ENCODE measurements at regions not wholly inside any gene's neighbourhood (a gene's known extent, or its start where the extent isn't known, plus 50 kb on each side); places are given as distances from the start of the nearest gene placed in this dataset.

GRCh38 chr15:38075466-38075865 lies 141.0 kb downstream of the TMCO5A start:
- no peak for TF ChIP-seq CTCF (IDR thresholded peaks at IDR 0.05)
- TF ChIP-seq EP300 (IDR thresholded peaks at IDR 0.05): no peak
- TF ChIP-seq POLR2AphosphoS5 (IDR thresholded peaks at IDR 0.05): no peak
- no peak for TF ChIP-seq POLR2A (IDR thresholded peaks at IDR 0.05)

Data from suprapubic skin (tissue), 4 donors.